Thyroid gland (tissue), 4 donors: ENCODE measurements at regions not wholly inside any gene's neighbourhood (a gene's known extent, or its start where the extent isn't known, plus 50 kb on each side); places are given as distances from the start of the nearest gene placed in this dataset.

Experiments
- DNase-seq, 2 donors: peaks; one replicate each; pipeline ENCODE4 v3.0.0-alpha.2; 2019
- H3K27ac ChIP-seq, 3 donors: fragments of 200-600 bp; sonication (generic); 1 replicate in 2 of 3; 2 replicates in 1 of 3; pipeline ENCODE4 v1.5.1; 2016 to 2019; ENCODE audit warnings: mild to moderate bottlenecking in 1 of 3, moderate library complexity in 1 of 3
- H3K27me3 ChIP-seq: fragments of 200-600 bp; sonication (generic); one replicate; pipeline ENCODE4 v1.5.1; 2019
- H3K36me3 ChIP-seq, 2 donors: fragments of 200-600 bp; sonication (generic); one replicate each; pipeline ENCODE4 v1.5.1; 2016 to 2019
- H3K4me1 ChIP-seq, 2 donors: fragments of 200-600 bp; sonication (generic); one replicate each; pipeline ENCODE4 v1.5.1; 2017 to 2019
- H3K4me3 ChIP-seq, 3 donors: fragments of 200-600 bp; sonication (generic); replicated peaks in 1 of 3; 1 replicate in 2 of 3; 2 replicates in 1 of 3; pipeline ENCODE4 v1.5.1; 2016; ENCODE audit warnings: mild to moderate bottlenecking in 1 of 3
- H3K9me3 ChIP-seq: fragments of 200-600 bp; sonication (generic); one replicate; pipeline ENCODE4 v1.5.1; 2017
- CTCF ChIP-seq, 6 experiments: fragments of 200-600 bp in 3 of 6; fragments of 450-650 bp in 3 of 6; sonication (generic) in 3 of 6; IDR thresholded peaks; one replicate each; pipeline ENCODE4 v1.5.1; 2016 to 2019; ENCODE audit warnings: antibody characterized with exemption in 6 of 6, mild to moderate bottlenecking in 2 of 6, inconsistent platforms in 1 of 6, moderate library complexity in 1 of 6
- POLR2A ChIP-seq, 2 donors: fragments of 450-650 bp; IDR thresholded peaks; one replicate each; pipeline ENCODE4 v1.6.1; 2017; ENCODE audit warnings: antibody characterized with exemption in 2 of 2, mild to moderate bottlenecking in 2 of 2, moderate library complexity in 1 of 2
- WGBS, 2 donors: methylation state at CpG; one replicate each; pipeline ENCODE4 v1.1.5; 2017; 5-methylcytosine and 5-hydroxymethylcytosine counted together
- intact Hi-C: fragments of 100-400 bp; cut with DNase I; formaldehyde crosslinking; loops from one replicate; pipeline ENCODE4 v1.15.1; 2023

GRCh38 chr1:38235705-38236104, 189.1 kb upstream of the POU3F1 start:
- H3K27ac ChIP-seq: no peak overlapping the region
- intact Hi-C loops: no loop called here
- 71 to 78% methylated on average over 3 of the region's 3 CpGs for WGBS, 2 donors
- no peak for DNase-seq
- no peaks in the 10 kb centered on the region for H3K36me3 ChIP-seq
- no peaks in the 10 kb centered on the region for H3K27me3 ChIP-seq
- no peaks in the 10 kb centered on the region for H3K4me1 ChIP-seq
- no peak overlapping the region for H3K4me3 ChIP-seq
- no peaks in the 10 kb centered on the region for H3K9me3 ChIP-seq
- TF ChIP-seq CTCF (IDR thresholded peaks at IDR 0.05) (no peak), POLR2A (IDR thresholded peaks at IDR 0.05) (no peak)

GRCh38 chr1:38231941-38232340, 185.3 kb upstream of the POU3F1 start:
- Histone ChIP-seq H3K27me3 (no peaks in the 10 kb centered on the region), H3K4me1 (no peaks in the 10 kb centered on the region), H3K9me3 (no peaks in the 10 kb centered on the region), H3K4me3 (no peak overlapping the region), H3K27ac (no peak overlapping the region), H3K36me3 (no peaks in the 10 kb centered on the region)
- TF ChIP-seq CTCF (IDR thresholded peaks at IDR 0.05): no peak
- TF ChIP-seq POLR2A (IDR thresholded peaks at IDR 0.05): no peak
- no peak for DNase-seq
- 95 to 96% methylated on average over 1 of the region's 1 CpG for WGBS, 2 donors
- intact Hi-C loops: no loop called here

GRCh38 chr1:38228718-38229117, 182.1 kb upstream of the POU3F1 start:
- H3K27me3 ChIP-seq: no peaks in the 10 kb centered on the region
- no peaks in the 10 kb centered on the region for H3K4me1 ChIP-seq
- no peak for TF ChIP-seq POLR2A (IDR thresholded peaks at IDR 0.05)
- no peak for TF ChIP-seq CTCF (IDR thresholded peaks at IDR 0.05)
- 74 to 77% methylated on average over 3 of the region's 3 CpGs for WGBS, 2 donors
- intact Hi-C loops: no loop called here
- H3K27ac ChIP-seq: no peak overlapping the region
- H3K4me3 ChIP-seq: no peak overlapping the region
- no peak for DNase-seq
- H3K9me3 ChIP-seq: no peaks in the 10 kb centered on the region
- no peaks in the 10 kb centered on the region for H3K36me3 ChIP-seq

- intact Hi-C loops: no loop called here
- 95 to 97% methylated on average over 3 of the region's 3 CpGs for WGBS, 2 donors
- H3K27ac ChIP-seq: no peak overlapping the region
Observed at GRCh38 chr1:38225745-38226144, 179.2 kb upstream of the POU3F1 start.

GRCh38 chr1:38223391-38223790, 176.8 kb upstream of the POU3F1 start:
- Histone ChIP-seq H3K9me3 (no peaks in the 10 kb centered on the region), H3K4me1 (no peaks in the 10 kb centered on the region), H3K27me3 (no peaks in the 10 kb centered on the region), H3K36me3 (no peaks in the 10 kb centered on the region), H3K4me3 (no peak overlapping the region), H3K27ac (no peak overlapping the region)
- no peak for DNase-seq
- no peak for TF ChIP-seq POLR2A (IDR thresholded peaks at IDR 0.05)
- no peak for TF ChIP-seq CTCF (IDR thresholded peaks at IDR 0.05)
- intact Hi-C loops: no loop called here

More at GRCh38 chr1:38225745-38226144, 179.2 kb upstream of the POU3F1 start:
- no peak for TF ChIP-seq POLR2A (IDR thresholded peaks at IDR 0.05)
- TF ChIP-seq CTCF (IDR thresholded peaks at IDR 0.05): no peak
- Histone ChIP-seq H3K27me3 (no peaks in the 10 kb centered on the region), H3K9me3 (no peaks in the 10 kb centered on the region), H3K4me1 (no peaks in the 10 kb centered on the region), H3K4me3 (no peak overlapping the region), H3K36me3 (no peaks in the 10 kb centered on the region)
- no peak for DNase-seq
